Adrenal gland (tissue), 5 donors: ENCODE measurements at regions not wholly inside any gene's neighbourhood (a gene's known extent, or its start where the extent isn't known, plus 50 kb on each side); places are given as distances from the start of the nearest gene placed in this dataset.

Experiments
- CTCF ChIP-seq, 6 experiments: fragments of 450-650 bp in 4 of 6; fragments of 200-600 bp in 2 of 6; sonication (generic) in 1 of 6; IDR thresholded peaks; 1 replicate in 5 of 6; 2 replicates in 1 of 6; pipeline versions ENCODE4 v1.5.1 to v1.8.0; 2016 to 2021; ENCODE audit warnings: antibody characterized with exemption in 6 of 6, mild to moderate bottlenecking in 2 of 6, moderate library complexity in 1 of 6
- POLR2A ChIP-seq, 2 donors: fragments of 450-650 bp; IDR thresholded peaks; one replicate each; pipeline ENCODE4 v1.6.1; 2017; ENCODE audit warnings: antibody characterized with exemption in 2 of 2, mild to moderate bottlenecking in 2 of 2, moderate library complexity in 1 of 2
- donor health status: DM: no; HTN: no; CAD: no.

DNA sequence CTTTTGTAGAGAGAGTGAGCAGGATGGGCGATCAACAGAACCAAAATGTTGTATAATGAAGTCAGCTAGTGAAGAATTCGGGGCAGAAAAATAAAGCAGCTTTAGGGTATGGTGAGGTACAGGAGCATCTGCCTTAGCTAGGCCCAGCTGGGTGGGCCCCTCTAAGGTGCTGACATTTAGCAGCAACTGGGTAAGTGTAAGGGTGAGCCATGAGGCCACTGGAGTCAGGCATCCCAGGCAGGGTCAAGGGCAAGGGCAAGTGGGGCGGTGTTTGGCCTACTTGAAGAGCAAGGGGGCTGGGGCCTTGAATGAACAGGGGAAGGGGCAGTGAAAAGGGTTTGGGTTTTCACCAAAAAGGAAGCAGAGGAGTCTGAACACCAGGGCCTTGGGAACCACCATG lies 583.6 kb downstream of the BCL11B start:
- TF ChIP-seq CTCF (IDR thresholded peaks at IDR 0.05), result no peak
- no peak for TF ChIP-seq POLR2A (IDR thresholded peaks at IDR 0.05)
